H9 (cell line): ENCODE measurements at regions not wholly inside any gene's neighbourhood (a gene's known extent, or its start where the extent isn't known, plus 50 kb on each side); places are given as distances from the start of the nearest gene placed in this dataset.

Experiments used
- DNase-seq: peaks from one replicate; pipeline ENCODE4 v3.0.0-alpha.2; 2017
- H2AFZ ChIP-seq: one replicate; pipeline ENCODE4 v1.6.1; 2013; ENCODE audit warnings: mild to moderate bottlenecking, low read length, control low read depth, moderate library complexity
- H2AK5ac ChIP-seq: 2 replicates; pipeline ENCODE4 v1.6.1; 2013; ENCODE audit warnings: low read length, control low read depth, mixed read lengths; ENCODE audit not compliant: insufficient read length
- H2BK120ac ChIP-seq: one replicate; pipeline ENCODE4 v1.6.1; 2013; ENCODE audit warnings: low read depth, mild to moderate bottlenecking, low read length, control low read depth, inconsistent platforms; ENCODE audit not compliant: poor library complexity, severe bottlenecking
- H2BK12ac ChIP-seq: 2 replicates; pipeline ENCODE4 v1.6.1; 2013; ENCODE audit warnings: low read length, control low read depth, mixed read lengths, low read depth; ENCODE audit not compliant: insufficient read length
- H2BK15ac ChIP-seq: 2 replicates; pipeline ENCODE4 v1.6.1; 2013; ENCODE audit warnings: low read depth, low read length, control low read depth
- H2BK20ac ChIP-seq: one replicate; pipeline ENCODE4 v1.6.1; 2013; ENCODE audit warnings: low read depth, mild to moderate bottlenecking, low read length, control low read depth, inconsistent platforms; ENCODE audit not compliant: poor library complexity, severe bottlenecking
- H2BK5ac ChIP-seq: 2 replicates; pipeline ENCODE4 v1.6.1; 2013; ENCODE audit warnings: low read length, control low read depth, mixed read lengths; ENCODE audit not compliant: insufficient read length
- H3K14ac ChIP-seq: 2 replicates; pipeline ENCODE4 v1.6.1; 2013; ENCODE audit warnings: low read length, control low read depth; ENCODE audit not compliant: insufficient read depth
- H3K18ac ChIP-seq: 2 replicates; pipeline ENCODE4 v1.6.1; 2013; ENCODE audit warnings: low read depth, mild to moderate bottlenecking, mixed read lengths, low read length, control low read depth; ENCODE audit not compliant: insufficient read length
- H3K23ac ChIP-seq: 2 replicates; pipeline ENCODE4 v1.6.1; 2013; ENCODE audit warnings: low read length, control low read depth, mixed read lengths, low read depth; ENCODE audit not compliant: insufficient read length
- H3K23me2 ChIP-seq: 2 replicates; pipeline ENCODE4 v1.6.1; 2013; ENCODE audit warnings: low read depth, mild to moderate bottlenecking, mixed read lengths, low read length, control low read depth; ENCODE audit not compliant: insufficient read length, poor library complexity, severe bottlenecking
- H3K27ac ChIP-seq: 2 replicates; pipeline ENCODE4 v1.5.1; 2013; ENCODE audit warnings: low read length, control low read depth, mixed read lengths, low read depth; ENCODE audit not compliant: insufficient read length
- H3K27me3 ChIP-seq: 2 replicates; pipeline ENCODE4 v1.6.1; 2013; ENCODE audit warnings: low read length, control low read depth, inconsistent platforms; ENCODE audit not compliant: insufficient read depth
- H3K4ac ChIP-seq: 2 replicates; pipeline ENCODE4 v1.6.1; 2013; ENCODE audit warnings: low read depth, mild to moderate bottlenecking, control low read depth, inconsistent platforms, low read length, moderate library complexity
- H3K4me1 ChIP-seq: 2 replicates; pipeline ENCODE4 v1.6.1; 2013; ENCODE audit warnings: low read length, control low read depth, inconsistent platforms; ENCODE audit not compliant: insufficient read depth
- H3K4me2 ChIP-seq: 2 replicates; pipeline ENCODE4 v1.6.1; 2013; ENCODE audit warnings: low read length, control low read depth, mixed read lengths; ENCODE audit not compliant: insufficient read length, insufficient read depth
- H3K56ac ChIP-seq: 2 replicates; pipeline ENCODE4 v1.6.1; 2013; ENCODE audit warnings: low read depth, mild to moderate bottlenecking, mixed read lengths, low read length, control low read depth; ENCODE audit not compliant: insufficient read length
- H3K79me1 ChIP-seq: 2 replicates; pipeline ENCODE4 v1.6.1; 2013; ENCODE audit warnings: low read depth, mild to moderate bottlenecking, moderate library complexity, low read length, control low read depth, inconsistent platforms; ENCODE audit not compliant: insufficient read depth, poor library complexity, severe bottlenecking
- H3K79me2 ChIP-seq: 2 replicates; pipeline ENCODE4 v1.6.1; 2013; ENCODE audit warnings: low read length, control low read depth, inconsistent platforms; ENCODE audit not compliant: insufficient read depth
- H3K9ac ChIP-seq: 2 replicates; pipeline ENCODE4 v1.6.1; 2013; ENCODE audit warnings: low read length, control low read depth, mixed read lengths; ENCODE audit not compliant: insufficient read length; ENCODE audit errors: extremely low read depth
- H3K9me3 ChIP-seq: one replicate; pipeline ENCODE4 v1.6.1; 2013; ENCODE audit warnings: low read depth, low read length, inconsistent platforms; ENCODE audit not compliant: control insufficient read depth
- H3T11ph ChIP-seq: one replicate; pipeline ENCODE4 v1.6.1; 2013; ENCODE audit warnings: mild to moderate bottlenecking, low read length, control low read depth, inconsistent platforms
- H4K20me1 ChIP-seq: one replicate; pipeline ENCODE4 v1.6.1; 2013; ENCODE audit not compliant: control insufficient read depth, insufficient read length, insufficient read depth
- H4K5ac ChIP-seq: 2 replicates; pipeline ENCODE4 v1.6.1; 2013; ENCODE audit warnings: low read depth, mild to moderate bottlenecking, mixed read lengths, low read length, control low read depth; ENCODE audit not compliant: insufficient read length
- H4K8ac ChIP-seq: replicated peaks from 2 replicates; pipeline ENCODE4 v1.6.1; 2013; ENCODE audit warnings: low read length, control low read depth, mixed read lengths, low read depth; ENCODE audit not compliant: insufficient read length
- H4K91ac ChIP-seq: 2 replicates; pipeline ENCODE4 v1.6.1; 2013; ENCODE audit warnings: low read depth, mild to moderate bottlenecking, moderate library complexity, mixed read lengths, low read length, control low read depth; ENCODE audit not compliant: insufficient read length
- H3K27ac Mint-ChIP-seq, 3 experiments: 2 replicates in 2 of 3; 3 replicates in 1 of 3; pipeline ENCODE4 v1.8.0; 2020 to 2021; ENCODE audit warnings: mixed read lengths in 3 of 3, mild to moderate bottlenecking in 1 of 3, moderate library complexity in 1 of 3
- H3K27me3 Mint-ChIP-seq: 2 replicates; pipeline ENCODE4 v1.8.0; 2021; ENCODE audit warnings: low read depth, mild to moderate bottlenecking, moderate library complexity, mixed read lengths
- H3K36me3 Mint-ChIP-seq, 3 experiments: 2 replicates in 2 of 3; 3 replicates in 1 of 3; pipeline ENCODE4 v1.8.0; 2020 to 2021; ENCODE audit warnings: low read depth in 3 of 3, mixed read lengths in 3 of 3; ENCODE audit not compliant: insufficient read depth in 1 of 3
- H3K4me1 Mint-ChIP-seq, 2 experiments: 2 replicates each; pipeline ENCODE4 v1.8.0; 2020; ENCODE audit warnings: mixed read lengths in 2 of 2
- H3K4me3 Mint-ChIP-seq, 2 experiments: 2 replicates in 1 of 2; 3 replicates in 1 of 2; pipeline ENCODE4 v1.8.0; 2020 to 2021; ENCODE audit warnings: mild to moderate bottlenecking in 2 of 2, mixed read lengths in 2 of 2, moderate library complexity in 1 of 2
- H3K9me3 Mint-ChIP-seq, 2 experiments: 2 replicates in 1 of 2; 3 replicates in 1 of 2; pipeline ENCODE4 v1.8.0; 2020; ENCODE audit warnings: mild to moderate bottlenecking in 2 of 2, mixed read lengths in 2 of 2, moderate library complexity in 1 of 2
- CTCF ChIP-seq: fragments of 200-600 bp; sonication (generic); conservative IDR thresholded peaks from 3 replicates; pipeline ENCODE4 v1.8.0; 2021; ENCODE audit warnings: antibody characterized with exemption, mild to moderate bottlenecking

GRCh38 chr5:57613741-57614140, 131.1 kb upstream of the ACTBL2 start:
- Mint-ChIP-seq H3K36me3 (no peaks in the 10 kb centered on the region), H3K4me1 (peaks cover 9 to 11% of the 10 kb centered on the region in 2 experiments), H3K27ac (no peak overlapping the region), H3K4me3 (no peak overlapping the region), H3K27me3 (no peaks in the 10 kb centered on the region), H3K9me3 (no peaks in the 10 kb centered on the region)
- Histone ChIP-seq H3K4ac (no peak overlapping the region), H4K5ac (no peak overlapping the region), H2BK120ac (no peak overlapping the region), H3K56ac (no peak overlapping the region), H3K14ac (no peak overlapping the region), H3K9me3 (no peaks in the 10 kb centered on the region), H3K18ac (no peak overlapping the region), H3K27me3 (no peaks in the 10 kb centered on the region), H3K9ac (no peak overlapping the region), H3K23ac (no peak overlapping the region), H4K20me1 (no peaks in the 10 kb centered on the region), H2AFZ (no peak overlapping the region), H3K79me2 (no peaks in the 10 kb centered on the region), H2BK20ac (no peak overlapping the region), H3K4me1 (no peaks in the 10 kb centered on the region), H3T11ph (no peak overlapping the region), H2BK15ac (no peak overlapping the region), H2BK5ac (no peak overlapping the region), H3K23me2 (no peaks in the 10 kb centered on the region), H4K8ac (no peak overlapping the region), H2AK5ac (no peak overlapping the region), H3K79me1 (no peaks in the 10 kb centered on the region), H2BK12ac (no peak overlapping the region), H3K27ac (no peak overlapping the region), H4K91ac (no peak overlapping the region), H3K4me2 (no peak overlapping the region)
- TF ChIP-seq CTCF: no peak
- DNase-seq: no peak
